DOHH2 (cell line): ENCODE measurements at regions not wholly inside any gene's neighbourhood (a gene's known extent, or its start where the extent isn't known, plus 50 kb on each side); places are given as distances from the start of the nearest gene placed in this dataset.

Experiments used
- H3F3A ChIP-seq: fragments of 200-600 bp; sonication (generic), shearing (Covaris generic); 2 replicates; pipeline ENCODE4 v1.6.0; 2016; ENCODE audit warnings: antibody characterized with exemption, mild to moderate bottlenecking; ENCODE audit not compliant: control insufficient read depth, insufficient read depth
- H3K27ac ChIP-seq: fragments of 200-600 bp; sonication (generic); 2 replicates; pipeline ENCODE4 v1.5.1; 2014; ENCODE audit warnings: low read depth, mild to moderate bottlenecking, low read length, moderate library complexity
- H3K27me3 ChIP-seq: fragments of 200-600 bp; sonication (generic); 2 replicates; pipeline ENCODE4 v1.6.1; 2014; ENCODE audit warnings: mild to moderate bottlenecking, low read length, mixed read lengths; ENCODE audit not compliant: control insufficient read depth
- H3K36me3 ChIP-seq: fragments of 200-600 bp; sonication (generic); 2 replicates; pipeline ENCODE4 v1.6.1; 2014; ENCODE audit warnings: mild to moderate bottlenecking, low read length, moderate library complexity, mixed read lengths; ENCODE audit not compliant: control insufficient read depth
- H3K4me1 ChIP-seq: fragments of 200-600 bp; sonication (generic); 2 replicates; pipeline ENCODE4 v1.6.1; 2014; ENCODE audit warnings: mild to moderate bottlenecking, low read length, mixed read lengths; ENCODE audit not compliant: control insufficient read depth
- H3K4me2 ChIP-seq: fragments of 200-600 bp; sonication (generic); 2 replicates; pipeline ENCODE4 v1.6.0; 2014; ENCODE audit warnings: mild to moderate bottlenecking, low read length, moderate library complexity
- H3K4me3 ChIP-seq: fragments of 200-600 bp; sonication (generic); 2 replicates; pipeline ENCODE4 v1.5.1; 2014; ENCODE audit warnings: mild to moderate bottlenecking, low read length, mixed read lengths
- H3K79me2 ChIP-seq: fragments of 200-600 bp; sonication (generic); 2 replicates; pipeline ENCODE4 v1.6.1; 2014; ENCODE audit warnings: mild to moderate bottlenecking, low read length, mixed read lengths; ENCODE audit not compliant: control insufficient read depth
- H3K9me2 ChIP-seq: fragments of 200-600 bp; sonication (generic); replicated peaks from 2 replicates; pipeline ENCODE4 v1.6.1; 2014; ENCODE audit warnings: mild to moderate bottlenecking, low read length, mixed read lengths; ENCODE audit not compliant: control insufficient read depth
- H3K9me3 ChIP-seq: fragments of 200-600 bp; sonication (generic); 2 replicates; pipeline ENCODE4 v1.6.1; 2014; ENCODE audit warnings: antibody characterized with exemption, low read length, mixed read lengths; ENCODE audit not compliant: control insufficient read depth, insufficient read depth
- H4K20me1 ChIP-seq: fragments of 200-600 bp; sonication (generic); 2 replicates; pipeline ENCODE4 v1.6.0; 2014; ENCODE audit warnings: low read depth, mild to moderate bottlenecking, antibody characterized with exemption, low read length, moderate library complexity; ENCODE audit not compliant: control insufficient read depth, insufficient read depth
- CTCF ChIP-seq: fragments of 200-600 bp; sonication (generic); IDR thresholded peaks from one replicate; pipeline ENCODE4 v1.5.1; 2014; ENCODE audit warnings: antibody characterized with exemption, mild to moderate bottlenecking, low read depth, low read length; ENCODE audit not compliant: poor library complexity, severe bottlenecking
- EZH2phosphoT487 ChIP-seq: fragments of 200-600 bp; sonication (generic); IDR thresholded peaks from 2 replicates; pipeline ENCODE4 v1.6.1; 2017; ENCODE audit warnings: borderline replicate concordance, mild to moderate bottlenecking, antibody characterized with exemption, low read length, moderate library complexity, mixed read lengths

GRCh38 chr2:17326717-17327116 lies 191.5 kb downstream of the RAD51AP2 start:
- Histone ChIP-seq H3K4me2 (no peak overlapping the region), H3K27me3 (no peaks in the 10 kb centered on the region), H3K4me3 (no peak overlapping the region), H3K36me3 (no peaks in the 10 kb centered on the region), H3K9me3 (no peaks in the 10 kb centered on the region), H4K20me1 (no peaks in the 10 kb centered on the region), H3K27ac (no peak overlapping the region), H3K9me2 (no peaks in the 10 kb centered on the region), H3F3A (no peaks in the 10 kb centered on the region), H3K4me1 (no peaks in the 10 kb centered on the region), H3K79me2 (no peaks in the 10 kb centered on the region)
- TF ChIP-seq CTCF (no peak), EZH2phosphoT487 (no peak)

- Histone ChIP-seq H3K27me3 (no peaks in the 10 kb centered on the region), H3K79me2 (no peaks in the 10 kb centered on the region), H3K9me2 (no peaks in the 10 kb centered on the region), H4K20me1 (no peaks in the 10 kb centered on the region), H3K36me3 (no peaks in the 10 kb centered on the region), H3K4me3 (no peak overlapping the region), H3K9me3 (no peaks in the 10 kb centered on the region), H3K27ac (no peak overlapping the region), H3K4me1 (no peaks in the 10 kb centered on the region), H3K4me2 (no peak overlapping the region), H3F3A (no peaks in the 10 kb centered on the region)
- TF ChIP-seq EZH2phosphoT487: no peak
- TF ChIP-seq CTCF: no peak
Observed at GRCh38 chr2:17323697-17324096, 194.5 kb downstream of the RAD51AP2 start.

GRCh38 chr2:17322461-17322860 lies 195.8 kb downstream of the RAD51AP2 start:
- Histone ChIP-seq H3K36me3 (no peaks in the 10 kb centered on the region), H3K9me3 (no peaks in the 10 kb centered on the region), H3F3A (no peaks in the 10 kb centered on the region), H3K4me3 (no peak overlapping the region), H3K4me1 (no peaks in the 10 kb centered on the region), H3K79me2 (no peaks in the 10 kb centered on the region), H4K20me1 (no peaks in the 10 kb centered on the region), H3K9me2 (no peaks in the 10 kb centered on the region), H3K27ac (no peak overlapping the region), H3K4me2 (no peak overlapping the region), H3K27me3 (no peaks in the 10 kb centered on the region)
- no peak for TF ChIP-seq CTCF
- TF ChIP-seq EZH2phosphoT487: no peak

- no peak overlapping the region for H3K4me2 ChIP-seq
- no peaks in the 10 kb centered on the region for H3K9me3 ChIP-seq
- H4K20me1 ChIP-seq: no peaks in the 10 kb centered on the region
- no peak overlapping the region for H3K27ac ChIP-seq
- H3K9me2 ChIP-seq: no peaks in the 10 kb centered on the region
- no peaks in the 10 kb centered on the region for H3K4me1 ChIP-seq
- no peak for TF ChIP-seq CTCF
- no peak for TF ChIP-seq EZH2phosphoT487
- H3K27me3 ChIP-seq: no peaks in the 10 kb centered on the region
- no peaks in the 10 kb centered on the region for H3K79me2 ChIP-seq
- H3F3A ChIP-seq: no peaks in the 10 kb centered on the region
- no peaks in the 10 kb centered on the region for H3K36me3 ChIP-seq
- H3K4me3 ChIP-seq: no peak overlapping the region
Observed at GRCh38 chr2:17319090-17319489, 199.2 kb downstream of the RAD51AP2 start.
